ENCODE measurements at regions not wholly inside any gene's neighbourhood (a gene's known extent, or its start where the extent isn't known, plus 50 kb on each side); places are given as distances from the start of the nearest gene placed in this dataset.

GRCh38 chr15:36428102-36428845 is 151.2 kb upstream of the CDIN1 start:
- TF ChIP-seq EZH2 (IDR thresholded peaks at IDR 0.05; ENCODE audit: low read depth) = no peak
- TF ChIP-seq, protein P1, sequence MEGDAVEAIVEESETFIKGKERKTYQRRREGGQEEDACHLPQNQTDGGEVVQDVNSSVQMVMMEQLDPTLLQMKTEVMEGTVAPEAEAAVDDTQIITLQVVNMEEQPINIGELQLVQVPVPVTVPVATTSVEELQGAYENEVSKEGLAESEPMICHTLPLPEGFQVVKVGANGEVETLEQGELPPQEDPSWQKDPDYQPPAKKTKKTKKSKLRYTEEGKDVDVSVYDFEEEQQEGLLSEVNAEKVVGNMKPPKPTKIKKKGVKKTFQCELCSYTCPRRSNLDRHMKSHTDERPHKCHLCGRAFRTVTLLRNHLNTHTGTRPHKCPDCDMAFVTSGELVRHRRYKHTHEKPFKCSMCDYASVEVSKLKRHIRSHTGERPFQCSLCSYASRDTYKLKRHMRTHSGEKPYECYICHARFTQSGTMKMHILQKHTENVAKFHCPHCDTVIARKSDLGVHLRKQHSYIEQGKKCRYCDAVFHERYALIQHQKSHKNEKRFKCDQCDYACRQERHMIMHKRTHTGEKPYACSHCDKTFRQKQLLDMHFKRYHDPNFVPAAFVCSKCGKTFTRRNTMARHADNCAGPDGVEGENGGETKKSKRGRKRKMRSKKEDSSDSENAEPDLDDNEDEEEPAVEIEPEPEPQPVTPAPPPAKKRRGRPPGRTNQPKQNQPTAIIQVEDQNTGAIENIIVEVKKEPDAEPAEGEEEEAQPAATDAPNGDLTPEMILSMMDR (conservative IDR thresholded peaks at IDR 0.05) = no peak

All from PC-9 (cell line).